HepG2 (cell line): ENCODE measurements at regions not wholly inside any gene's neighbourhood (a gene's known extent, or its start where the extent isn't known, plus 50 kb on each side); places are given as distances from the start of the nearest gene placed in this dataset.

Source experiments
- ATAC-seq: fragments of 200-7000 bp; cut with Tn5 transposase; 3 replicates; pipeline ENCODE4 v1.9.1; 2020; ENCODE audit warnings: mild to moderate bottlenecking, moderate library complexity
- BruUV-seq: library from RNA; stranded (reverse); fragments of 400-500 nt; replicated peaks from 2 replicates; lab custom pipeline; 2021; lab: Mats Ljungman, UMichigan
- CTCF ChIA-PET: fragments of 300-600 bp; formaldehyde crosslinking; extraction: SDS; loops from one replicate; lab custom pipeline; 2021; ENCODE audit warnings: low total read pairs, inconsistent platforms, low intra/inter-chr PET ratio; lab: Yijun Ruan, JAX
- POLR2A ChIA-PET: fragments of 350-600 bp; sonication (Branson Sonifier 250); formaldehyde crosslinking; loops from one replicate; lab custom pipeline; 2020; ENCODE audit warnings: antibody characterized with exemption, inconsistent platforms; lab: Yijun Ruan, JAX
- DNase-seq: peaks from one replicate; pipeline ENCODE4 v3.0.0-alpha.2; 2015; ENCODE audit warnings: low spot score
- FAIRE-seq: peaks from 3 replicates; lab custom pipeline; 2011; peaks lifted over from hg19 to GRCh38; lab: Jason Lieb, UNC
- H2AFZ ChIP-seq: one replicate; pipeline ENCODE4 v1.6.1; 2011; ENCODE audit warnings: low read length, inconsistent platforms
- H3K27ac ChIP-seq: fragments of 300-600 bp; 3 replicates; pipeline ENCODE4 v1.8.0; 2011; ENCODE audit warnings: mixed run types, mild to moderate bottlenecking, mixed read lengths, low read length, inconsistent platforms; ENCODE audit not compliant: insufficient read depth; ENCODE audit errors: extremely low read length
- H3K27me3 ChIP-seq, 2 experiments: fragments of 200-600 bp in 1 of 2; 2 replicates in 1 of 2; 3 replicates in 1 of 2; pipeline versions ENCODE4 v1.6.0 to v1.8.0; 2011; ENCODE audit warnings: low read length in 2 of 2, mild to moderate bottlenecking in 2 of 2, moderate library complexity in 2 of 2, inconsistent platforms in 1 of 2; ENCODE audit not compliant: insufficient read depth in 2 of 2, control insufficient read depth in 1 of 2
- H3K36me3 ChIP-seq, 2 experiments: fragments of 200-600 bp in 1 of 2; replicated peaks in 1 of 2; 2 replicates in 1 of 2; 3 replicates in 1 of 2; pipeline versions ENCODE4 v1.5.1 to v1.8.0; 2011; ENCODE audit warnings: low read length in 2 of 2, inconsistent platforms in 1 of 2; ENCODE audit not compliant: insufficient read depth in 2 of 2, control insufficient read depth in 1 of 2
- H3K4me1 ChIP-seq: 2 replicates; pipeline ENCODE4 v1.5.1; 2012; ENCODE audit warnings: low read length, inconsistent platforms; ENCODE audit not compliant: insufficient read depth
- H3K4me2 ChIP-seq: 2 replicates; pipeline ENCODE4 v1.6.0; 2011; ENCODE audit warnings: low read depth, low read length, inconsistent platforms
- H3K4me3 ChIP-seq, 3 experiments: fragments of 200-600 bp in 1 of 3; sonication (generic), shearing (Covaris generic) in 1 of 3; replicated peaks in 1 of 3; 2 replicates each; pipeline ENCODE4 v1.5.1; 2011 to 2016; ENCODE audit warnings: low read length in 3 of 3, inconsistent platforms in 2 of 3, low read depth in 2 of 3, mild to moderate bottlenecking in 2 of 3, control low read depth in 1 of 3, mixed read lengths in 1 of 3; ENCODE audit not compliant: insufficient read depth in 1 of 3
- H3K79me2 ChIP-seq: one replicate; pipeline ENCODE4 v1.6.1; 2011; ENCODE audit warnings: low read length, inconsistent platforms; ENCODE audit not compliant: insufficient read depth
- H3K9ac ChIP-seq: 2 replicates; pipeline ENCODE4 v1.6.0; 2011; ENCODE audit warnings: mild to moderate bottlenecking, low read depth, low read length, inconsistent platforms; ENCODE audit not compliant: insufficient read depth
- H3K9me3 ChIP-seq: 2 replicates; pipeline ENCODE4 v1.5.1; 2012; ENCODE audit warnings: mild to moderate bottlenecking, low read length
- H4K20me1 ChIP-seq: 2 replicates; pipeline ENCODE4 v1.6.0; 2011; ENCODE audit warnings: inconsistent platforms, mild to moderate bottlenecking, low read length, moderate library complexity; ENCODE audit not compliant: insufficient read depth
- ARHGAP35 ChIP-seq: sonication (generic); formaldehyde crosslinking; IDR thresholded peaks from 2 replicates; pipeline ENCODE4 v1.9.0; 2022; ENCODE audit warnings: mild to moderate bottlenecking, inconsistent platforms, moderate library complexity, missing genetic modification reagents, borderline replicate concordance
- BCL6 ChIP-seq: IDR thresholded peaks from 2 replicates; pipeline ENCODE4 v1.6.1; 2016; ENCODE audit warnings: missing genetic modification reagents, missing compliant biosample characterization
- BHLHE40 ChIP-seq: IDR thresholded peaks from 2 replicates; pipeline ENCODE4 v1.6.1; 2011; ENCODE audit warnings: low read length, improper control_type of control experiment
- HES4 ChIP-seq: sonication (generic); formaldehyde crosslinking; IDR thresholded peaks from 2 replicates; pipeline ENCODE4 v1.9.0; 2021; ENCODE audit warnings: mild to moderate bottlenecking, missing genetic modification reagents, borderline replicate concordance
- IKZF5 ChIP-seq: IDR thresholded peaks from 2 replicates; pipeline ENCODE4 v1.6.1; 2018; ENCODE audit warnings: missing genetic modification reagents, mild to moderate bottlenecking, missing compliant biosample characterization
- JDP2 ChIP-seq: sonication (generic); formaldehyde crosslinking; IDR thresholded peaks from 2 replicates; pipeline ENCODE4 v1.8.1; 2022; ENCODE audit warnings: missing genetic modification reagents, borderline replicate concordance
- KAT2B ChIP-seq: fragments of 150-350 bp; IDR thresholded peaks from 2 replicates; pipeline ENCODE4 v1.6.1; 2014; ENCODE audit warnings: low read depth, low read length, borderline replicate concordance
- MAX ChIP-seq: IDR thresholded peaks from 2 replicates; pipeline ENCODE4 v1.6.1; 2012; ENCODE audit warnings: inconsistent platforms
- PHF5A ChIP-seq: IDR thresholded peaks from one replicate; pipeline ENCODE4 v1.6.1; 2018; ENCODE audit warnings: low read depth, missing genetic modification reagents; ENCODE audit not compliant: unreplicated experiment
- XRCC5 ChIP-seq: fragments of 200-400 bp; formaldehyde crosslinking; optimal IDR thresholded peaks from 2 replicates; pipeline ENCODE3; 2017; ENCODE audit warnings: mild to moderate bottlenecking, low read length
- ZBTB10 ChIP-seq: sonication (generic); formaldehyde crosslinking; IDR thresholded peaks from 2 replicates; pipeline ENCODE4 v1.4.0; 2020; ENCODE audit warnings: missing genetic modification reagents, borderline replicate concordance
- ZNF234 ChIP-seq: sonication (generic); formaldehyde crosslinking; conservative IDR thresholded peaks from 2 replicates; pipeline ENCODE4 v1.5.1; 2020; ENCODE audit warnings: mild to moderate bottlenecking, missing genetic modification reagents
- ZNF282 ChIP-seq: fragments of 450-650 bp; IDR thresholded peaks from 2 replicates; pipeline ENCODE4 v1.6.1; 2018; ENCODE audit not compliant: partially characterized antibody
- WGBS: methylation state at CpG from one replicate; pipeline ENCODE4 v1.1.6; 2017; ENCODE audit warnings: low lambda C conversion rate; 5-methylcytosine and 5-hydroxymethylcytosine counted together
- in situ Hi-C: cut with HindIII; loops from 2 replicates; pipeline ENCODE4 v1.10.0; 2017; ENCODE audit warnings: low pct_unique_long_range_greater_than_20kb; ENCODE audit not compliant: extremely low pct_ligation_motif_present
- intact Hi-C: fragments of 100-400 bp; cut with micrococcal nuclease; formaldehyde crosslinking; loops from one replicate; pipeline ENCODE4 v1.10.0; 2022; ENCODE audit not compliant: unreplicated experiment

GRCh38 chrX:3520982-3521381, 174.5 kb upstream of the MXRA5 start:
- no peaks in the 10 kb centered on the region for H4K20me1 ChIP-seq
- no peak for FAIRE-seq
- H2AFZ ChIP-seq = no peak overlapping the region
- no peaks in the 10 kb centered on the region for H3K79me2 ChIP-seq
- no peak overlapping the region for H3K27ac ChIP-seq
- H3K27me3 ChIP-seq = no peaks in the 10 kb centered on the region
- in situ Hi-C loops (no loop called here), intact Hi-C loops (no loop called here)
- TF ChIP-seq ZBTB10 (CRISPR knock-in tag) = no peak
- no peak for TF ChIP-seq KAT2B
- TF ChIP-seq JDP2 (CRISPR knock-in tag) = no peak
- TF ChIP-seq MAX = no peak
- TF ChIP-seq ZNF234 (CRISPR knock-in tag) = no peak
- TF ChIP-seq XRCC5 = no peak
- no peak for TF ChIP-seq HES4 (CRISPR knock-in tag)
- no peak for TF ChIP-seq ARHGAP35 (CRISPR knock-in tag)
- TF ChIP-seq BCL6 (CRISPR knock-in tag) = no peak
- TF ChIP-seq BHLHE40 = no peak
- TF ChIP-seq PHF5A (CRISPR knock-in tag) = no peak
- no peak for TF ChIP-seq ZNF282
- no peak for TF ChIP-seq IKZF5 (CRISPR knock-in tag)
- ChIA-PET POLR2A (no interaction called here), CTCF (no interaction called here)
- no peak overlapping the region for H3K4me2 ChIP-seq
- no peaks in the 10 kb centered on the region for H3K36me3 ChIP-seq
- no TSS peak for BruUV-seq
- no peak overlapping the region for H3K4me3 ChIP-seq
- no peak for ATAC-seq
- H3K9ac ChIP-seq = no peak overlapping the region
- H3K4me1 ChIP-seq = no peaks in the 10 kb centered on the region
- DNase-seq = no peak
- 0% methylated on average over 3 of the region's 3 CpGs for WGBS
- no peaks in the 10 kb centered on the region for H3K9me3 ChIP-seq
